ENCODE measurements at regions not wholly inside any gene's neighbourhood (a gene's known extent, or its start where the extent isn't known, plus 50 kb on each side); places are given as distances from the start of the nearest gene placed in this dataset.

GRCh38 chr6:21648475-21649050, 55.0 kb downstream of the SOX4 start:
- no peak for DNase-seq (ENCODE audit: low read depth)

- no peak for DNase-seq (ENCODE audit: low read depth)
These were observed 59.8 kb downstream of the SOX4 start for GRCh38 chr6:21653323-21653722.

- no peak for DNase-seq (ENCODE audit: low read depth)
These were observed 60.4 kb downstream of the SOX4 start for GRCh38 chr6:21653905-21654304.

GRCh38 chr6:21654361-21654760, 60.8 kb downstream of the SOX4 start:
- DNase-seq (ENCODE audit: low read depth): no peak

- no peak for DNase-seq (ENCODE audit: low read depth)
These were observed 70.4 kb downstream of the SOX4 start for GRCh38 chr6:21663966-21664313.

GRCh38 chr6:21664314-21665109, 71.0 kb downstream of the SOX4 start:
- no peak for DNase-seq (ENCODE audit: low read depth)

- DNase-seq (ENCODE audit: low read depth): no peak
These were observed 71.5 kb downstream of the SOX4 start for GRCh38 chr6:21665110-21665391.

- no peak for DNase-seq (ENCODE audit: low read depth)
These were observed 72.0 kb downstream of the SOX4 start for GRCh38 chr6:21665392-21666200.

GRCh38 chr6:21666201-21666691, 72.7 kb downstream of the SOX4 start:
- DNase-seq (ENCODE audit: low read depth): no peak

GRCh38 chr6:21666853-21667681, 73.5 kb downstream of the SOX4 start:
- no peak for DNase-seq (ENCODE audit: low read depth)

- no peak for DNase-seq (ENCODE audit: low read depth)
These were observed 75.2 kb downstream of the SOX4 start for GRCh38 chr6:21668795-21669194.

- no peak for DNase-seq (ENCODE audit: low read depth)
These were observed 83.2 kb downstream of the SOX4 start for GRCh38 chr6:21676769-21677168.

GRCh38 chr6:21678990-21679389, 85.4 kb downstream of the SOX4 start:
- DNase-seq (ENCODE audit: low read depth): peak; percentile 36

- peak; percentile 91 for DNase-seq (ENCODE audit: low read depth)
These were observed 86.3 kb downstream of the SOX4 start for GRCh38 chr6:21679761-21680265.

GRCh38 chr6:21680611-21681010, 87.1 kb downstream of the SOX4 start:
- DNase-seq (ENCODE audit: low read depth): no peak

GRCh38 chr6:21690489-21690888, 96.9 kb downstream of the SOX4 start:
- no peak for DNase-seq (ENCODE audit: low read depth)

GRCh38 chr6:21691685-21692346, 98.3 kb downstream of the SOX4 start:
- no peak for DNase-seq (ENCODE audit: low read depth)

GRCh38 chr6:21692721-21693120, 99.2 kb downstream of the SOX4 start:
- DNase-seq (ENCODE audit: low read depth): no peak

- DNase-seq (ENCODE audit: low read depth): peak; percentile 15
These were observed 100.6 kb downstream of the SOX4 start for GRCh38 chr6:21694168-21694567.

- no peak for DNase-seq (ENCODE audit: low read depth)
These were observed 114.2 kb downstream of the SOX4 start for GRCh38 chr6:21707524-21708319.

GRCh38 chr6:21708320-21708580, 114.7 kb downstream of the SOX4 start:
- no peak for DNase-seq (ENCODE audit: low read depth)

All from renal cortical epithelial cell (primary cell).